C1 segment of cervical spinal cord (tissue), 14 donors: ENCODE measurements at regions not wholly inside any gene's neighbourhood (a gene's known extent, or its start where the extent isn't known, plus 50 kb on each side); places are given as distances from the start of the nearest gene placed in this dataset.

ENCODE experiments used
- DNase-seq, 14 donors: peaks; one replicate each; lab custom pipeline; 2025; lab: John Stamatoyannopoulos, UW

DNA sequence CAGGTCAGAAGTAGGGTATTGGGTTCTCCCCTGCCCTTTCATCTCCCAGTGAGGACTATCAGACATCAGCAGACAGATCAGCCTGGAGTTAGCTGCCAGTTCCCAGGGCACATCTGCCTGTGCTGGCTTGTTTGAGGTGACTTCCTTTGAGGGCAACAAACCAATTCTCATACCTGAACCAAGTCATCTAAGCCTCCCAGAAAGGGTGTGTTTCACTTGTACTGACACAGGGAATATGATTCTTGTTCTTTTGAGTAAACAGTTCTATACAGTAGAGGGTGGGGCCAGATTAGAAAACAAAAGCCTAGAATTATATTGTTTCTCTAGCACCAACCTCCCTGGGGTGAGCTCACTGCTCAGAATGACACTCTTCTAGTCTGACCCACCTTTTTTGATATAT, 591.9 kb downstream of the SLC4A3 start:
- DNase-seq = no peak

DNA sequence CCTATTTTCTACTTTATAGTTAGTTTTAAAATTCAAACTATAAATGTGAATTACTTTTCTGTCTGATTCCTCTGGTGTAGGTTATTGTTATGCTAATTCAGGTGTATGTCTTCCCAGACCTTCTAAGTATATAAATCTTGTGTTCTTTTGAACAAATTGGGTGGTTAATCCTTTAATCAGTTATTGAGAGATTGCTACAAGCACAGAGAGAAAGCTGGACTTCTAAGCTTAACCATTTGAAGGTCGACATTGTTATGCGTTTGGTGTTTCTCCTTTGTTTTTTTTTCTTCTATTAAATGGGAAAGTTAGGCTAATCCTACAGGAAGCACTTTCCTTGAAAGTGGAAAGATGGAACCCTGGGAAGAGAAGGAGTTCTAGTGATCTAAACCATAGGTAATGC, 592.6 kb downstream of the SLC4A3 start:
- DNase-seq = no peak

DNA sequence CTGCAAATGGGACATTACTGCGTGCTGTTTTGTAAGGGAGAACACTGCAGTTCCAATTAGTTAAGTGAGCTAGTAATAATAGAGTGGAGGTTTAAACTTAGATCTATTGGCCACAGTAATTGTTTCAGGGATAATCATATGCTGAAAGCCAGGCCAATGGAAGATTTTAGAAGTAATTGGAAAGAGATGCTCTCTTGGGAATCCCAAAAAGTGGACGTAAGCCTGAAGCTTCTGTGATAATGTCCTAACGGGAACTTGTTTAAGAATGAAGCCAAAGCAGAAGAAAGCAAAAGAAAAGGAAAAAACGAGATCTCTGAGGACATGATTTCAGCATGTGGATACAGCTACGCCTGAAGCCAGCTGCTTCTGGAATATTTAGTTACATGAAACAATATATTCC, 594.6 kb downstream of the SLC4A3 start:
- no peak for DNase-seq

DNA sequence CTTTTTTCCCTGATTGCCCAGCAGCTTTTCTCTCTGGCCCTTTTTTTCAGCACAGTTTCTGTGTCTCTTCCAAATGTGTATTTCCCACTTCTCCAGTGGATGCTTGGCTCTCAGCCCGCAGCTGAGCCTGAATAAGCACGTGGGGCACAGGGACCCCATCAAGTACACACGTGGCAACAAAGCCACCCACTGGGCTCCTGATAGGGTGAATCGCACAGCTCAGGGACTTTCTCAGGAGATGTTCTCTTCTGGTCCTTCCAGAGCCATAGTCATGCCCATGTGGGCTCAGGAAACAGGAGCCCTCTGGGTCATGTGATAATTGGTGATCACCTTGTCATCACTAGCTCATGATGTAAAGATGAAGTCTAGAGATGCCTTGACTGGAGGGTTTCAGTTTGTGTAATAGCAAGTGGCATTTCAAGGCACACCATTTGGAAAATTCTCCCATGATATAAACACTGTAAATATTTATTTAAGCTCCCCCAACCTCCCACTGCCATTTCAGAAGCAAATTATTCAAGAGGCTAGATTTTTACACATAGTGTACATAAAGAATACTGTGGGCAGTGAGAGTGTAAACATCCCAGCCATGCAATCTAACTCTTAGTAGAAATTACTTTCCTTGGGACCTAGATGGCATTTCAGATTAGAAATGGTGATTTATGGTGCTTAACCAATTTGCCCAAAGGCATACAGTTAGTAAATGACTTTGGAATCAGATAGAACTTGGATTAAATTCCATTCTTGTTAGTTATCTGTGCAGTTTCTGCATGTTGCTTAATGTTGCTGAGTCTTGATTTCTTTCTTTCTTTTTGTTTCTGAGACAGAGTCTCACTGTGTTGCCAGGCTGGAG, 597.5 kb downstream of the SLC4A3 start:
- peak in 1 of 14 donors; percentile 4 for DNase-seq

DNA sequence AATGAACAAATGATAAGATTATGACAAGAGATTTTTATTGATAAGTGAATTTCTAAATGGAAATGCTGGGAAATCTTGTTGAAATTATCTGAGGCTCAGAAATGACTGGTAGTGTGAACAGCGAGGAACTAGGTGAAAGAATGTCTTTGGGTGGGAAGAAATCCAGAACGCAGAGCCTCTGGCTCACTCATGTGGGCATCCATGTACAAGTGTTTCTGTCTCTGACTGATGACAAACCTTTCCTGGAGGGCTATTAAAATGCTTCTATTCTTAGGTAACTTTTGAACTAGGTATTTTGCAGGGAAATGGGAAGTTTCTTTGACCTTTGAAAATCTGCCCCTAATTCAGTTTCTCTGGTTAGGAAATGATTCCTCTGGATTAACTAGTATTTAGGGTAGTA, 598.6 kb downstream of the SLC4A3 start:
- DNase-seq = no peak

DNA sequence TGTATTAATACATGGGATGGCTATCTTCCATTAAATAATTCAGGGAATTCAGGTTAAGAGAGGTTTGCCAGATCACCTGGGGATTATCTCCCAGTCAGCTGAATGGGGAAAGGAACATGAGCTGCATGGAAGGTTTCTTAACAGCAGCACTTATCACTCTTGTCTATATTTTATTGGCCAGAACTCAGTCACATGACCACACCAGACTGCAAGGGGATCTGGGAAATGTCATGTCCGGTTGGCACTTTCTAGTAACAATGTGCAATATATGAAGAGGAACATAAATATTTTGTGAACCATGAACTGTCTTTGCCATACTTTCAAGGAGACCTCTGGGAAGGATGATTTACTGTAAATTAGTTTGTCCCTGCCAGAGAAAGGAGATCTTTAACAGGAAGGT, 599.1 kb downstream of the SLC4A3 start:
- no peak for DNase-seq

DNA sequence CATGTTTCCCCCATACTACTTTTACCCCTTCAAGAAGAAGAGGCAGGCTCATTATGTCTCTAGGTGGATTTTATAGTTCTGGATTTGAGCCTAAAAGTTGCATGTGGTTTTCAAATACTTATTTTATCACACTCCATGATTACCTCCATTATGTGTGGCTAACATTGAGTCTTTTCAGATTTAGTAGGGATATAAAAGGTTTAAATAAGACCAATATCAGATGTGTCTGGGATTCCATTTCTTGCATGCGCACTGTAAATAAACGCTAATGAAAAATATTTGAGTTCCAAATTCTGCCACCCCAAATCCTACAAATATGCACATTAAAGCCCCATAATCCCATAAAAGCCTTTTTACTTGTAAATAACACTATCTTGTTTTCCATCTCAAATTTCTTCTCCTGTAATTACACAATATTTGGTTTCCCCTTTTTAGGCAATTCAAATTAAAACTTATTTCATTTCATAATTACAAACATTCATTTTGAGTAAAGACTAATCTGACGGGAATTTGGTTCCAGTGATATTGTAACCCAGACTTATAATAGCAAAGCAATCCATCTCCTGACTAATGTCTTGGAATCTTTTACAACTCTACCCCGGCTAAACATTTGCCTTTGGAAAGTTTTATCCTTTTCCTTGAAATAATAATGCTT, 600.0 kb downstream of the SLC4A3 start:
- no peak for DNase-seq

DNA sequence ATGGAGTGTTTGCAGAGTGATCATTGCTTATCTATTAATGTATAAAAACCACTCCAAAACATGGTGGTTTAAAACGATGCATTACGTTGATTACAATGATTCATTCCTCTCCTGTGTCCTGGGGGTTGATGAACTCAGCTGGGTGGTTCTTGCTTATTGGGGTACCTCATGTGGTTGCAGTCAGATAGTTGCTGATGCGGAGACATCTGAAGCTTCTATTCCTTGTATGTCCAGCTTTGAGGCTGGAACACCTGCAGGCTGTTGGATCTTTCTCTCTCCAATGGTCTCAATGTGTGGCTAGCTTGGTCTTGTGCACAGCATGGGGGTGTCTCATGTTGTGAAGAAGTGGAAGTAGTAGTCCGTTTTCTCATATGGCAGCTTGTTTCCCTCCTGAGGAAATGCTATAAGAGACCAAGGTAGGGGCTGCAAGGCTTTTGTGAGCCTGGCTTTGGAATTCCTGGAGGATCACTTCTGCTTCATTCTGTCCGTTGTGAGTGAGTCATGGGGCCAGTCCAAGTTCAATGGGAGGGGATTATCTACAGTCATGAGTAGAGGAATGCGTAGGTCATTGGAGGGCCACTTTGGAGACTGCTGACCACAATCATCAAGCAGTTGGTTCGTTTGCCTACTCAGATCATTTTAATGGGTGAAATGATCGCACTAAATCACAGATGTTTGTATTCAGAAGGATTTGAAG, 601.0 kb downstream of the SLC4A3 start:
- no peak for DNase-seq

DNA sequence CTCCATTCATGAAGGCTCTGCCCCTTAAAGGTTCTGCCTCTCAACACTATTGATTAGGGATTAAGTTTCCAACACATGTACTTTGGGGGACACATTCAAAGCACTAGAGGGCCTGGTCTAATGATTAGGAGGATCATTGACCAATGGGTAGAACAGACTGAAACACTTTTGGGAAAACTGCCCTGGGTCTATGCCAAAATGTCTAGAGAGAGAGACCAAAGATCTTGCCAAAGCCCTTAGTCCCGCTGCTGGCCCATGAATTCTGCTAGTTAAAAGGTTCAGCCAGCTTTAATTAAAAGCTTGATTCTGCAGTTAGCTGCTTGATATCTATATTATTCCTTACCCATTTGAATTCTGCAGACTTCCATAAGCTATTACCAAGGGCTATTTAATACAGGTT, 613.2 kb downstream of the SLC4A3 start:
- no peak for DNase-seq

DNA sequence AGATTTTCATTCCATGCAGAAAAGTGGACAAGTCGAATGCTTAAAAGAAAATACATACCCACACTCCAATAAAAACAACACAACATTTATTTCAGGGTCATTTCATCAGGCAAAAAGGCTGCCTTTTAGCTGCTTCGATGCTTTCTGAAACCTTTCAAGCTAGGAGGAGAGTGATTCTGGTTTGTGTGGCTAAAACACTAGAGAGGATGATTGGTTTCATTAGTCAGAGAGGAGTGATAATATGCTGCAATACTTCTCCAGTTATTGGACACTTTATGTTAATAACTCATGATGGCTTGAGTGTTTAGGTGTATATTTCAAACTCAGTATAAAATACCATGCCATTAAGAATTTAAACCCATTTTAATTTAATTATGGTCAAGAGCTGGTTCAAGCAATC, 614.0 kb downstream of the SLC4A3 start:
- no peak for DNase-seq

DNA sequence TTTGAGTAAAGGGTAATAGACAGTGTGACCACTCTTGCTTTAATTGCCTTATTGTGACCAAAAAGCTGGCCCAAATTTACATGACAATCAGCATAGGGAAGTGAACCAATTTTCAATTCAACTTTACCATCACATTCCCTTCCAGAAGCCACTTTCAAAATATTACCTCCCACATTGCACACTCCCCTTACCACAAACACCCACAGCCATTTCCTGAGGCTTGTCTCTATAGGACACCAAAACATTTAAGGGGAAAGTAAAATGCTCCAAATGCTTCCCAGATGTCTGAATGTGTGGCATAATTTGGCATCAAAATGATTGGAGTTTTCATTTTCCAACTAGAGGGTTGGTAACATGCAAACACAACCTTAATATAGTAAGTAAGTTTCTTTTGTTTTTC, 616.1 kb downstream of the SLC4A3 start:
- no peak for DNase-seq

DNA sequence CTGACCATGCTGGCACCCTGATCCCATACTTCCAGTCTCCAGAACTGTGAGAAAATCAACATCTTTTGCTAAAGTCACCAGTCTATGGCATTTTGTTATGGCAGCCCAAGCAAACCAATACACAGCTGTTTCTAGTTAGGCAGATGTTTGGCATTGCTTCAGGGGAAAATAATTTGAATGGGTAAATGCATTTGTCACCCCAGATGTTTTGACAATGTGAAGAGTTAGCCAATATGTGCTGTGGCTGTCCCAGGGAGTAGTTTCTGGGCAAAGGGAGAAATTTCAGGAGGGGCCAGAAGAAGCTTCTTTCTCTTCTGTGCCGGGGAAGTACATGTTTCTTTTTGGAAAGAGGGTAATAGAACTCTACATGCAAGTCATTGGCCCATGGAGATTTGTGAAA, 619.0 kb downstream of the SLC4A3 start:
- DNase-seq = no peak

DNA sequence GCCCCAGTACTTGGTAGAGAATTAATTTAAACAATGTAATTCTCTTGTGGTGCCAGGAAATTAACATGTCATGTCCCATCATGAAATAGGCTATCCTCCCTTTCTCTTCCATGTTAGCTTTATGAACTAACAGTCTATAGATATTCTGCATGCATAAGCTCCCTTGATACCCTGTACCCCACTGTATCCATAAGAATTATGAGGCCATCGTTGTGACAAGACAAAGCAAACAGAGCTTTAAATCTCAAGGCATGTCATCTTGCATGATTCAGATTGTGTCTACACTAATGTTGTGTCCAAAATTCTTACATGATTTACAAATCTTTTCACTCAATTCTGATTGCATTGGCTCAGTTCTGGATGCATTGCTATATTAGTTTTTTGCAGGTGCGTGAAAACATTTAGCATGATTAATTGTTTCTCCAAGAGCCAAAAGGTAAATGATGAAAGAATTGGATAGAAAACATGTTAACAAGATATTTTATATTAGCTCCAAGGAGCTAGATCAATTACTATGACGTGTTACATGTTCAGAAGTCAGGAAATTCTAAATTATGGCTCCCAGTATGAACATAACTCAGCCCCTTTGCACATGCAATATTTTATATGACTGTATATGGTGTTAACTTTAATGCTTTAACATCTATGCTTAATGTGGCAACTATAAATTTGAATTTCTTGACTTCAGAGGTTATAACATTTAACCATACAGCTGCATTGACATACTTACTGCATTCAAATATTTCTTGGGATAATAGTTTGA, 620.3 kb downstream of the SLC4A3 start:
- DNase-seq = no peak

DNA sequence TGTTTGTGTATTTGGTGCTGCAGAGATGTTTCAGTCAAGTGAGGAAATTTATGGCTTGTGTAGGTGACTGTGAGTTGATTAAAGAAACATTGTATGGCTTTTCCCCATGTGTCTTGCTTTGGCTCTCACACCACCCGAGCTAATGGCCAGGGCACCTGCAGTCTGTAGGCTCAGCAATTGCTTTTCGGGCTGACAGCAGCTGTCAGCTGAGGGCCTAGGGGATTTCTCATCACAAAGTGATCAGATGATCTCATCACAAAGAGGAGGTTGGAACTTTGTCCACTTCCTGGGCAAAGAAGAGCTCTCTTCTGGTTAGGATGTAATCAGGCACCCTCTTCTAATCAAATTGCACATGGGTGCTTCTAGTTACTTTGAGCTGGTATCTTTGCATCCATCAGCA, 632.2 kb downstream of the SLC4A3 start:
- no peak for DNase-seq

DNA sequence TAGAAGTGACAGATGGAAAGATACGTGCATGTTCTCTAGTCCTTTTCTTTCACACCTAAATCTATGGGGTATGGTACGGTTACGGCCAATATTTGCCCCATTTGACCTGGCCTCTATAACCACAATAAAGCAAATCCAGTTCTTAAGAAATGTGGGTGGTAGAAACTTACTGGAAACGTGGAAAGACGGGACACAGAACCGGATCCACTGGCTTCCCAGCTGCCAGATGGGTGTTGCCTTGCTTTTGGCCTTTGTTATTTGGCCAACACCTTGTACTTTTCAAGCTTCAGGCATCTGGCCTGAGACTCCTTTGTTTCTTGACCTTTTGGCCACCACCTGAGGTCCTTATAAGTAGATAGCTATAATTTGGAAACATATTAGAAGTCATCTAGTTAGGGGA, 635.9 kb downstream of the SLC4A3 start:
- no peak for DNase-seq

DNA sequence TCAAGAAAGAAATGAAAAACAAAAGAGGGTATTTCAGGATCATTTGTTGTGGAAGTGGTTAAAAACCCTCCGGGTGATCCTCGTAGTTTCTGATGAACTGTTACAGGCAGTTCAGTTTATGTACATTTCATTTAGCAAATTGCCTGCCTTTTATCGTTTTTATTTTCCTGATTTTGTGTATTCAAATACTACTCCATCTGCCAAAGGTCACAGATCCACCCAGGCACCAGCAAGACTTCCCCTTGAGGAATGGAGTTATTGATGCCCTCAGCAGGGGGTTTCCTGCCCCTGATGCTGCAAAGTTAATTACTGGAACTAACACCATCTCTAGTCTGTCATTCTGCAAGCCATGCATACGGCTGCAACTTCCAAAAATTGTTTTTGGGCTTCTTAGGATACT, 641.9 kb downstream of the SLC4A3 start:
- DNase-seq = no peak

DNA sequence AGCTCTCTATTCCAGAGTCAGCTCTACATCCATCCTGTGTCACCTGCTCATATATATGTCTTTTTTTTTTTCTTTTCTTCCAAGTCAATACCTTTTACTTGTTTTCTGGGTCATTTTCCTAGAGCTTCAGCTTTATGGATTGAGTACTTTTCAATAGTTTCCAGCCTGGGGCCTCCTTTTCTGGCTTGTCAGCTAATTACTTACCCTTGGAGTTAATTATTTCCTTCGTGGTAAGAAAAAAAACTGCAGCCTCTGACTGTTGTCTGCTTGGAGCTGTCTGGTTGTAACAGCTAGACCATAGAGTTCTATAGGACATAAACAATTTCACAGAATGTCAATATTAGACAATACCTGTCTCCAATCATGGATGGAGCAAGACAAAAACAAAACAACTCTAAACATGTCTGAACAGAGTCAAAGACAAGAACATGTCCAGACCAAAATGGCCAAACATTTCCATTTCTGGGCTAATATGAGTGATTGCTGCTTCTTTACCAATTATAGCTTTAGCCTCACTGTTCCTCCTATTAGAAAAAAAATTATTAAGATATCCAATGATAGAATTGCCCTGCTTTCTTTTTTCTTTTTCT, 643.1 kb downstream of the SLC4A3 start:
- no peak for DNase-seq

DNA sequence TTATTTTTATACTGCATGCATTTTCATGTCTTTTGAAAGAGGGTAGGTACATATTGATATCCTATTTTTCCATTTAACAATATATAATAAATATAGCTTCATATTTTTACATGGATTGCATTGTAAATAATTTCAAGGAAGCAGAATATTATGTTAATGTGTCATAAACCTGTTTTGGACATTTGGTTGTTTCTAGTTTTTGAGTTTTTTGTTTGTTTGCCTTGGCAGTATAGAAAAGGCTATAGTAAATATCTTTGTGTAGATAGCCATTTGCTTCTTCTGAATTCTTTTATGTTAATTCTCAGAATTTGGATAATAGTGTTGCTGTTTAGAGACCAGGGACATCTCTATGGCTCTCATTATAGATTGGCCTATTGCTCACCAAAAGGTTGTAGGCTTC, 645.2 kb downstream of the SLC4A3 start:
- no peak for DNase-seq

DNA sequence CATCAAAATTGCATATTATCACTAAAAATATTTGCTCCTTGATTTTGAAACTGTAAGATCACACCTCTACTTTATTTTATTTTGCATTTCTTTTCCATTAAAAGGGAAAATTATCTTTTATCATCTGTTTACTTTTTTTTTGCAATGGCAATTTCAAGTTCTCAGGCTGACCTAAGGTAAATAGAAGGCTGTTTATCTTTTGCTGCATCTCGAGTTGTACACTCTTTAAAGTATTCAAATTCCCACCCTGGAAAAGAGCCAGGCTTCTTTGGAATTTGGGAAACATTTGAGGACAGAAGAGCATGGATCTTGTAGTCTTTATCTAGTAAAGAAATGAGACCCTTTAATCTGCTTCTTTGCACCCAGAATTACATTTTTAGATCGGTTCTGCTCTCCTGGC, 645.7 kb downstream of the SLC4A3 start:
- DNase-seq = no peak

DNA sequence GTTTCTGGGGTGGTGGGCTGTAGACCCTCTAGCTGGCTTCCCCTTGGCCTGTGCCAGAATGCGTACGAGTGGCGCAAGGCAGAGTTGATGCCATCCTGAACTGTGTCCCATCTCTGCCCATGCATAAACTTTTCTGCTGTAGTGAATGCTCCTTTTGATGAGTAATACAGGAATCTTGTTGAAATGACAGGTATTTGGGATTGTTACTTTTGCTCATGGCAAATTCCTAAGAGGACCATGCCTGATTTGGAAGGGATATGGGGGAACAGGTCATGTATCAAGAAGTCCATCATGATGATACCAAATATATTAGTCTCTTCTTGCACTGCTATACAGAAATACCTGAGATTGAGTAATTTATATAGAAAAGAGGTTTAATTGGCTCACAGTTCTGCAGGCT, 648.0 kb downstream of the SLC4A3 start:
- no peak for DNase-seq

DNA sequence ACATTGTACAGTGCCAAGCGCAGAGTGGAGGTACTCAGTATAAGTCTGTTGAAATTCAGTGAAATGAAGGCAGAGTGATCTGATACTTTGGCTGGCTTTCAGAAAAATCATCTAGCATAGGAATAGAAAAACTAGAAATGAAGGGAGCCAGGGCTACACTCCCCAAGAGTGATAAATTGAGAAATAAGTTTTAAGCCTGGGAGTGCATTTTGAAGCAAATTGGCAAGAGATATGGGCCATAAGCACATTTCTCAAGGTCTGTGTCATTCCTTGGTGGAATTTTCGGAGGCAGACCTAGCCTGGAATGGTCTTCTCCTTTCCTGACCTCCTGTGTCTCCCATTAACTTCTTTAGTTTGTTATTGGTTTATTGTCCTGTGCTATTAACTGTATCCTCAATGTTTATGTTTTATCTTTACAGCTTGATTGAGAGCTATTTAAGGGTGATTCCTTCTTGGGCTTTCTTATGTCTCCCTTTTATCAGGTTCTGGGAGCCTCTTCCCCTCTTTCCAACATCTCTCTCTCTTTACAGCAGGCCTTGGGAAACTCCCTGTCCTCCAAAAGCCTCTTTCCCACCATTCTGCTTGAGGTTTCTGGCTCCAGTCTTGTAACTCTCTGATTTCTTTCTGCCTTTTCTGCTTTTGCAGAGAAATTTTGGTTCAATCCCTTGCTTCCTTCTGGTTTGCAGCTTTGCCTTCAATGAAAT, 649.5 kb downstream of the SLC4A3 start:
- no peak for DNase-seq
